RCC 7860 (cell line): ENCODE measurements at regions not wholly inside any gene's neighbourhood (a gene's known extent, or its start where the extent isn't known, plus 50 kb on each side); places are given as distances from the start of the nearest gene placed in this dataset.
"Not testable (repeated sequence)": the region's sequence is repeated elsewhere in the genome, so short reads cannot be mapped to it uniquely, and the experiment has no call there.

ENCODE experiments used
- DNase-seq: peaks from one replicate; pipeline ENCODE4 v3.0.0-alpha.2; 2015; ENCODE audit warnings: low spot score
- FAIRE-seq: peaks from 2 replicates; lab custom pipeline; 2012; peaks lifted over from hg19 to GRCh38; lab: Jason Lieb, UNC

- DNase-seq (no peak), FAIRE-seq (no peak)
Observed at GRCh38 chr9:22815246-22815645, 368.6 kb downstream of the DMRTA1 start.

GRCh38 chr9:22817181-22817580 is 370.6 kb downstream of the DMRTA1 start:
- no peak for FAIRE-seq
- DNase-seq, result peak; percentile 54

- FAIRE-seq, result no peak
- DNase-seq, result no peak
Observed at GRCh38 chr9:22829236-22829635, 382.6 kb downstream of the DMRTA1 start.

- no peak for DNase-seq
- no peak for FAIRE-seq
Observed at GRCh38 chr9:22838266-22838665, 391.6 kb downstream of the DMRTA1 start.

- DNase-seq, result no peak
- FAIRE-seq, result no peak
Observed at GRCh38 chr9:22840641-22841040, 394.0 kb downstream of the DMRTA1 start.

GRCh38 chr9:22845243-22845642 is 398.6 kb downstream of the DMRTA1 start:
- not testable (repeated sequence) for DNase-seq, FAIRE-seq

GRCh38 chr9:22855980-22856379 is 409.4 kb downstream of the DMRTA1 start:
- no peak for FAIRE-seq
- DNase-seq, result no peak

GRCh38 chr9:22857316-22857715 is 410.7 kb downstream of the DMRTA1 start:
- DNase-seq (no peak), FAIRE-seq (no peak)

GRCh38 chr9:22863106-22863505 is 416.5 kb downstream of the DMRTA1 start:
- no peak for DNase-seq
- FAIRE-seq, result no peak

- DNase-seq, result no peak
- no peak for FAIRE-seq
Observed at GRCh38 chr9:22863736-22864135, 417.1 kb downstream of the DMRTA1 start.

- DNase-seq (no peak), FAIRE-seq (no peak)
Observed at GRCh38 chr9:22893196-22893843, 446.7 kb downstream of the DMRTA1 start.

GRCh38 chr9:22898591-22898990 is 452.0 kb downstream of the DMRTA1 start:
- no peak for FAIRE-seq

GRCh38 chr9:22911632-22912031 is 465.0 kb downstream of the DMRTA1 start:
- FAIRE-seq, result no peak
- no peak for DNase-seq

More at GRCh38 chr9:22898591-22898990, 452.0 kb downstream of the DMRTA1 start:
- no peak for DNase-seq

- DNase-seq (no peak), FAIRE-seq (no peak)
Observed at GRCh38 chr9:22913026-22913425, 466.4 kb downstream of the DMRTA1 start.

- DNase-seq (no peak), FAIRE-seq (no peak)
Observed at GRCh38 chr9:22913518-22913917, 466.9 kb downstream of the DMRTA1 start.

GRCh38 chr9:22916148-22916547 is 469.5 kb downstream of the DMRTA1 start:
- no peak for DNase-seq
- FAIRE-seq, result no peak

- no peak for DNase-seq
- FAIRE-seq, result no peak
Observed at GRCh38 chr9:22919423-22919822, 472.8 kb downstream of the DMRTA1 start.

- FAIRE-seq (no peak), DNase-seq (no peak)
Observed at GRCh38 chr9:22921742-22922141, 475.1 kb downstream of the DMRTA1 start.

GRCh38 chr9:22922222-22922621 is 475.6 kb downstream of the DMRTA1 start:
- DNase-seq, result no peak
- no peak for FAIRE-seq

GRCh38 chr9:22954550-22954949 is 507.9 kb downstream of the DMRTA1 start:
- no peak for FAIRE-seq

GRCh38 chr9:22954964-22955363 is 508.3 kb downstream of the DMRTA1 start:
- FAIRE-seq (no peak), DNase-seq (no peak)

More at GRCh38 chr9:22954550-22954949, 507.9 kb downstream of the DMRTA1 start:
- no peak for DNase-seq

GRCh38 chr9:22969350-22969979 is 522.8 kb downstream of the DMRTA1 start:
- no peak for DNase-seq
- FAIRE-seq, result no peak
